Stimulated activated naive B cell treated with anti-CD40 and anti-IgM and Interleukin-4, amounts not matched to agents 10 μg/mL and 1 μg/mL and 100 μg/mL, for 72 hours (primary cell): ENCODE measurements at regions not wholly inside any gene's neighbourhood (a gene's known extent, or its start where the extent isn't known, plus 50 kb on each side); places are given as distances from the start of the nearest gene placed in this dataset.

ENCODE experiments used
- ATAC-seq, 2 donors: fragments of 150-1000 bp; cut with Tn5 transposase; replicated peaks; 2 replicates each; pipeline ENCODE4 v1.10.0; 2021; ENCODE audit warnings: moderate library complexity in 1 of 2
- DNase-seq: peaks from one replicate; pipeline ENCODE4 v3.0.0; 2021
- H3K27ac Mint-ChIP-seq: one replicate; pipeline ENCODE4 v1.8.0; 2022; ENCODE audit warnings: mild to moderate bottlenecking, mixed read lengths
- H3K27me3 Mint-ChIP-seq, 2 donors: one replicate each; pipeline ENCODE4 v1.8.0; 2022; ENCODE audit warnings: mixed read lengths in 2 of 2
- H3K36me3 Mint-ChIP-seq, 2 donors: one replicate each; pipeline ENCODE4 v1.8.0; 2022; ENCODE audit warnings: mixed read lengths in 2 of 2, mild to moderate bottlenecking in 1 of 2
- H3K4me1 Mint-ChIP-seq, 2 donors: one replicate each; pipeline ENCODE4 v1.8.0; 2022; ENCODE audit warnings: mixed read lengths in 2 of 2, mild to moderate bottlenecking in 1 of 2
- H3K4me3 Mint-ChIP-seq, 2 donors: one replicate each; pipeline ENCODE4 v1.8.0; 2022; ENCODE audit warnings: mild to moderate bottlenecking in 2 of 2, mixed read lengths in 2 of 2, moderate library complexity in 1 of 2
- H3K9me3 Mint-ChIP-seq, 2 donors: one replicate each; pipeline ENCODE4 v1.8.0; 2022; ENCODE audit warnings: mixed read lengths in 2 of 2, mild to moderate bottlenecking in 1 of 2

DNA sequence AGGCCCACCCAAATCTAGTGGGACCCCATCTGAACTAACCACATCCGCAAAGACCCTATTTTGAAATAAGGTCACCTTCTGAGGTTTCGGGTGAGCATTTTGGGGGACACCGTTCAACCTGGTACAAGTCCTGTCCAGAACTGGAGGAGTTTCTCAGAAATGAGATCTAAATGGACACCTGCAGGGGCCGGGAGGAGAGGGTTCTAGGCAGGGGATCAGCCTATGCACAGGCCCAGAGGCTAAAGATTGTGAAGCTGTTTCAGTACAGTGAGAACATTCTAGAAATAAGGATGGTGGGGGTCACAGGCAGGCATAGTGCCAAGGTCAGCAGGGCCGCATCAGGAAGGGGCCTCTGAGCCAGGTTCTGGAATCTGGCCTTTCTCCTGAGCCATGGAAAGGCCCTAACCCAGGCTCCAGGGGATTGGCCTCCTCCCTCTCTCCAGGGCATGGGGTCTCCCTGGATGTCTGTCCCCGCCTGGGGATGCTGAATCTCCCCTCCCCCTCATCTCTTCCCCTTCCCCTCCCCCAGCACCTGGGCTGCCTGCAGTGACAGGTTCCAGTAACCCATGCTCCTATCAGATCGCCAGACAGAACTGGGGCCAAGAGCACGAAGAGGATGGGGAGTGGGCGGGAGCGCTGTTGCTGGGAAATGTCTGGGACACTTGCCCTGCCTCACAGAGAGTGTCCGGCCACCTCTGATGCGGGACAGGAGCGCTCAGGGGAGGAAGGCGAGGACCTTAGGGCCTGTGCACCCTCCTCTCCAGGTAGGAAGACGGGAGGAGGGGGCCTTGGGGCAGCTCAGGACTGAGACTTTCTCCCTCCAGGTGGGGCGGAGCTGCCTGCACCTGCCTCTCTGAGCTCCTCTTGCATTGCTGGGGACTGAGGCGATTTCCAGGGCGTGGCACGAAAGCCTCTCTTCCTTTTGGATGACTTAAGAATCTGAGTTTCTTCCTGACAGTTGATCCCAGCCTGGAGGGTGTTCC lies 321.4 kb upstream of the TNRC6C start:
- H3K27ac Mint-ChIP-seq = no peak overlapping the region
- H3K9me3 Mint-ChIP-seq = no peaks in the 10 kb centered on the region
- H3K27me3 Mint-ChIP-seq = peaks cover 29 to 43% of the 10 kb centered on the region in 2 donors
- ATAC-seq (no peak), DNase-seq (no peak)
- no peak overlapping the region for H3K4me3 Mint-ChIP-seq
- peaks cover 6% of the 10 kb centered on the region in 2 donors for H3K4me1 Mint-ChIP-seq
- no peaks in the 10 kb centered on the region for H3K36me3 Mint-ChIP-seq

DNA sequence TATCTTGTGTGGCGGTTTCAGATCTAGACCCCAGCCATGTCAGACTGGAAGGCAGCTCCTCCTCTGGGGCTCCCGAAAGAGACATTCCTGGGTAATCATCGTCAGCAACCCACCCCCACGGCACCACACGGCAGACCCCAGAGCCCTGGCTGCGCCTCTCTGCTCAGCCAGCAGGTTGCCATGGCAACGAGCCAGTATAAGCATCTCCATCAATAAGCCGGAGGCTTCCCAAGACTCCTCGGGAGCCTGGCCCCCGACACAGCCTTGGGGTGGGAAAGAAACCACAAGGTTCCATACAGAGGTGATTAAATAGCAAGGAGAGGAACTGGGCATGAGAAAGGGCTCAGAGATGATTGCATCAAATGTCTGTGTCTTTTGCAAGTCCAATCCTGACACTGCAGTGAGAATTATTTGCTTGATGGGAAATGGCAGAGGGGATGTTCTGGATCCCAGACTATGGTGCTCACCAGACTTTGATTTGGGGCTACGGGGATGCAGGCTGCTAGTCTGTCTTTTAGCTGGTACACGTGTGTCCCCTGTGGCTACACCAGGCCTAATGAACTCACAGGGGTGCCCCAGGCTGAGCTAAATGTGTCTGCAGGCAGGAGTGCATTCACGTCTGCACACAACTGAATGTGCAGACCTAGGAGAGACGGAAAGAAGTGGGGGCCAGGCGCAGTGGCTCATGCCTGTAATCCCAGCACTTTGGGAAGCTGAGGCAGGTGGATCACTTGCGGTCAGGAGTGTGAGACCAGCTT lies 320.5 kb upstream of the TNRC6C start:
- ATAC-seq (no peak), DNase-seq (no peak)
- H3K36me3 Mint-ChIP-seq = no peaks in the 10 kb centered on the region
- no peak overlapping the region for H3K27ac Mint-ChIP-seq
- H3K9me3 Mint-ChIP-seq = no peaks in the 10 kb centered on the region
- peaks cover 29 to 44% of the 10 kb centered on the region in 2 donors for H3K27me3 Mint-ChIP-seq
- H3K4me1 Mint-ChIP-seq = peaks cover 6% of the 10 kb centered on the region in 2 donors
- H3K4me3 Mint-ChIP-seq = no peak overlapping the region

DNA sequence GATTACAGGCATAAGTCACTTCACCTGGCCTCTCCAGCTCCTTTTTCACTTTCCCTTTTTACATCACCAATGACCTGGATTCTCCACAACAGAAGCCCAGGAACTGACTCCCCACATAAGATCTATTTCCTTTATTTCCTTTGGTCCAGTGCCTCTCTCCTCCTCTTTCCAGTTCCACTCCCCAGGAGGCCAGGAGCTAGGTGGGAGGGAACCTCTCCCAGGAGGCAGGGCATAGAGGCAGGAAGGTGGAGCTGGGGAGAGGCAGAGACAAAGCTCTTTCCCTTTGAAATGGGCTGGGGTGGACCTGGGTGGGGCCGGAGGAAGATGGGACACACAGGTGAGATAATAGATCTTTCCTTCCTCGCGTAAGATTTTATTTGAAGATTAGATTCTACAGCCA lies 318.3 kb upstream of the TNRC6C start:
- Mint-ChIP-seq H3K27ac (no peak overlapping the region), H3K9me3 (no peaks in the 10 kb centered on the region)
- no peak for ATAC-seq

DNA sequence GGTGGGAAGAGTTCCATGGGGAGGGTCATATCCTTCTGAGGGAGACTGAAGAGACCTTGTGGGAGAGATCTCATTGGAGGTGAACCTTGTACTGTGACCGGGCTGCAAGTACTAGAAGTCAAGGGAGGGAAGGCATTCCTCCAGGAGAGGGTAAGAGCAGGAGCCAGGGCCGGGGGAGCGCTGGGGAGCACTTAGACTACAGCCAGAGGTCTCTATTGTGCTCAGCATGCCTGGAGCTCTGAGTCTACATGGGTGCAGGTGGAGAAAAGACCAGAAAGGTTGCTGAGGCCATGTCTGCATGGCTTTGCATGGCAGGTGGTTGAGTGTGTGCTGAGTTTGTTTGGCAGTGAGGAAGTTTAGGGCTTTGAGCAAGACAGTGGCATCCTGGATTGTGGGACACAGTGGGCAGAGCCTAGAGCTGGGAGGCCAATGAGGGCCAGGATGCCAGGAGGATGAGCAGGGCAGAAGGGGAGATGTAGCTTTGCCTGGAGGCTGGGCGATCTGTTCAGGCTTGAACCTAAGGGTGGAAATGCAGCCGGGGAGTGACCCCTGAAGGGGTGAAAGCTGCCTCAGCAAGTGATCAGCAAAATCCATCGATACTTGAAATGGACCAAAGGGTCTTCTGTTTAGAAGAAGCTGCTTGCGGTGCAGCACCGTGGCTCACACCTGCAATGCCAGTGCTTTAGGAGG lies 317.4 kb upstream of the TNRC6C start:
- H3K9me3 Mint-ChIP-seq = no peaks in the 10 kb centered on the region
- no peak overlapping the region for H3K4me3 Mint-ChIP-seq
- ATAC-seq = no peak
- DNase-seq = no peak
- no peaks in the 10 kb centered on the region for H3K36me3 Mint-ChIP-seq
- peaks cover 0 to 4% of the 10 kb centered on the region in 2 donors for H3K4me1 Mint-ChIP-seq
- no peak overlapping the region for H3K27ac Mint-ChIP-seq
- peaks cover 28 to 47% of the 10 kb centered on the region in 2 donors for H3K27me3 Mint-ChIP-seq

More for the DNA sequence above, 318.3 kb upstream of the TNRC6C start:
- no peak for DNase-seq
- H3K4me1 Mint-ChIP-seq = peaks cover 0 to 2% of the 10 kb centered on the region in 2 donors
- H3K27me3 Mint-ChIP-seq = peaks cover 23 to 48% of the 10 kb centered on the region in 2 donors
- no peak overlapping the region for H3K4me3 Mint-ChIP-seq
- H3K36me3 Mint-ChIP-seq = no peaks in the 10 kb centered on the region

DNA sequence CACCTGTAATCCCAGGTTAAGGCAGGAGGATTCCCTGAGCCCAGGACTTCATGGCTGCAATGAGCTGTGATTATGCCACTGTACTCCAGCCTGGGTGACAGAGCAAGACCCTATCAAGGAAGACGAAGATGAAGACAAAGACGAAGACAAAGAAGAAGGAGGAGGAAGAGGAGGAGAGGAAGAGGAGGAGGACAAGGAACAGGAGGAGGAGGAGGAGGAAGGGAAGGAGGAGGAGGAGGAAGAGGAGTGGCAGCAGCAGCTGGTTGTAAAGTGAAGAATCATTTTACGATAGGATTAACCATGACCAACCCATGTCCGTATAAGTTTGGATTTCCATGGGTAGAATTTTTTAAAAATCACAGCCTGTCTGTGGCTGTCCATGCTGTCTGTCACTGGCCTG lies 316.8 kb upstream of the TNRC6C start:
- DNase-seq = no peak
- Mint-ChIP-seq H3K36me3 (no peaks in the 10 kb centered on the region), H3K4me1 (peaks cover 0 to 4% of the 10 kb centered on the region in 2 donors), H3K27ac (no peak overlapping the region), H3K27me3 (peaks cover 30 to 46% of the 10 kb centered on the region in 2 donors), H3K9me3 (no peaks in the 10 kb centered on the region), H3K4me3 (no peak overlapping the region)
- no peak for ATAC-seq

DNA sequence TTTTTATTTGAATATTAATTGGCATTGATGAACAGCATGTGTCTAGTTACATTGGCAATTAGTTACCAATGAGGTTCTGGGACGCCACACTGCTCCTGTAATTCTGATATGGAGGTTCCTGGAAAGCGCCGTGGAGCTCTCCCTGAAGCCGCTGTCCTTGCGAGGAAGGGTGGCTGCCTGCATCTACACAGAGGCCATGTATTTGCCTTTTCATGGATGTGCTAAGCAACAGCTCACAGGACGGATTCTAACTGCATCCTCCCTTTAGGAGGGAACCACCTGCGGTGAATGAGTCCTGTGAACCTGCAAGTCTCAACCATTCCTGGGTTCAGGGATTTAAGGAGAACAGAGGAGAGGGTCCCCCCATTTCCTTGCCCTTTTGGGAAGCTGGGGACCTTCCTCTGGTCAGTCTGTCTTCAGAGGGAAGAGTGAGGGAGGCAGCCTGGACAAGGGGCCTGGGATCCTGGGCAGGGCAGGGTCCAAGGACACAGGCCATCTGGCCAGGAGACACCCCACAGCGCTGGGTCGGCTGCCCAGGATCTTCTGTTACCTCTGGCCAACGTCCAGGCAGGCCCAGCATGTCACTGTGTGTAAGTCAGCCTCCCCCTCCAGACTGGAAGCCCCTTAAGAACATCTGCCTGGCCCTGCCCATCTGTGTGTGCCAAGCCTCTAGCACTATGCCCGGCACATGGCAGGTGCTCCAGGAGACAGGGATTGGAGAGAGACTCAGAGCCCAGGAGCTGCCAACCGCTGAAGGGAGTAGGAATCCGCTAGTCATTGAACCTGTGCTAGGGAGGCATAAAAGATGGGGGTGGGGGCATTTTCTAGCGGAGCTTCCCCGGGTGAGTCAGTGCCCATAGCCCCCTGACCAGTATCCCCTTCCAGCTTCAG lies 314.1 kb upstream of the TNRC6C start:
- Mint-ChIP-seq H3K4me3 (no peak overlapping the region), H3K27ac (no peak overlapping the region), H3K9me3 (no peaks in the 10 kb centered on the region), H3K27me3 (peaks cover 22 to 35% of the 10 kb centered on the region in 2 donors), H3K4me1 (peaks cover 0 to 4% of the 10 kb centered on the region in 2 donors), H3K36me3 (no peaks in the 10 kb centered on the region)
- DNase-seq = no peak
- no peak for ATAC-seq

DNA sequence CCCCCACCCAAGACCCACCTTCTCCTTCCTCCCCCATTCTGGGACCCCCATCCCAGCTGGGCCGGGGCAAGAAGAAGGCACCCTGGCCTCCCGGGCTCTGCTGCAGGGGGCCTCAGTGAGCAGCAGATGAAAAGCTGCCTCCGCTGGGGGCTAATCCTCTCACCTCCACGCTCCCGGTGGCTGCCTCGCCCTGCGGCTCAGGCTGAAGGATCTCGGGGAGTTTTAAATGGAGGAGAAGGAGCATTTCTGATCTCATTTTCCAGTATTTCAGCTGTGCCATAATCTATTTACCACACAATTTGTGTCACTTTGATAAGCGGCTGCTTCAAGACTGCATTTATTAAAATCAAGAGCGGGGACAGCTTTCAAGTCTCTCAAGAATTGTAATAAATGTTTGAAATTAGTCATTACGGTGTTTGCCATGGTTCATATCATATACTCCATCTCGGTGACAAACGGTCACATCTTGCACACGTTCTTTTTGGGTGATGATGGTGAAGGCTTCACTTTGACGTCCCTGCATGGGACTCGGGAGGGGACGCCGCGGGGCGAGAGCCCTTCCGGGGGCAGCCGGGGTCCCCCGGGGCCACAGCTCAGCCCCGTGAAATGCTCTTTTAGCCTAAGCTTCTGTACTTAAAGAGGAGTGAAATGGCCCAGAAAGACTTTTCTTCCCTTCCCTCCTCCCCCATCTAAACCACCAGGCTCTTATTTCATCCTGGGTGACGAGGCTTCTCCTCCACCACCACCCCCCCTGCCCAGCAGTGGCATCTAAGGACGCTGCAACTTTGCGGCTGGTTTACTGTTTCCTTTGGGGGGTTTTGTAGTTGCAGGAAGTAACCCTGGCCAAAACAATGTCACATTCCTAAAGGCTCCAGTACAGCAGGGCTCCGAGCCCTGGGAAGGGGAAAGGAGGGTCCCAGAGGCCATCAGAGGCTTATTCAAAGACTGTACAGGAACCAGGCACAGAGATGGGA lies 313.1 kb upstream of the TNRC6C start:
- Mint-ChIP-seq H3K4me1 (peaks cover 0 to 2% of the 10 kb centered on the region in 2 donors), H3K9me3 (no peaks in the 10 kb centered on the region), H3K27me3 (peaks cover 22 to 26% of the 10 kb centered on the region in 2 donors), H3K36me3 (no peaks in the 10 kb centered on the region), H3K27ac (no peak overlapping the region), H3K4me3 (no peak overlapping the region)
- ATAC-seq = peak in 1 of 2 donors; percentile 31
- DNase-seq = no peak

DNA sequence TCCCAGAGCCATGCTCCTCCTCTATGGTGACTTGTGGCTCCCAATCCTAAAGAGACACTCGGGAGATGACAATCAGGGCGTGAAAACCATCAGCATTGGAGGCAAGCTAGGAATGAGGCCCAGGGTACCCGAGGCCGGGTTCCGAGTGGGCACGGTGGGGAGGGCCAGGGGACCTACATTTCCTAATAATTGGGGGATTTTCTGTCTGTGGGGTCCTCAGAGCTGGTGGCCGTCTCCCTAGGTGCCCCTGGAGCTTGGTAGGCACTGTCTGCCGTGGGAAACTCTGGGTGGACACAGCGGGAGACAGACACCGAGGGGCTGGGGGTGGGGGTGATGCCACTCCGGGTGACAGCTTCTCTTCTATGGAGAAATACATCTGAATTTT lies 312.5 kb upstream of the TNRC6C start:
- Mint-ChIP-seq H3K36me3 (no peaks in the 10 kb centered on the region), H3K9me3 (no peaks in the 10 kb centered on the region), H3K27me3 (peaks cover 17 to 21% of the 10 kb centered on the region in 2 donors), H3K27ac (no peak overlapping the region), H3K4me3 (no peak overlapping the region), H3K4me1 (peaks cover 0 to 2% of the 10 kb centered on the region in 2 donors)
- DNase-seq (no peak), ATAC-seq (no peak)

DNA sequence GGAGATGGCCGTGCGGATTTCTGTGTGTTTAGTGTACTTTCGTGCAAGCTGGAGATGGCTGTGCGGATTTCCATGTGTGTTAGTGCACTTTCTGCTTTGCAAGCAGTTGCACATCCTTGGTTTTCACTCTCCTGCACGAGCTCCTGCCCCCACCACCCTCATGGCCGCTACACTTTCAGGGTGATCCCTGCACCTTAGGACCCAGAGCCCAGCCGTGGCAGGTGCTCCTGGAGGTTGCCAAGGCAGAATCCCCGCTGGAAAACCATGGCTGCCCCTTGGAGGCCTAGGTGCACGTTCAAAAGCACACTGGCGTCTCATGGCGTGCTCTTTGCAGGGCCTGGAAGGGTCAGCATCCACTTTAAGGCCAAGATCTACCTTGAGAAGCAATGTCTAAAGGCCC lies 311.0 kb upstream of the TNRC6C start:
- Mint-ChIP-seq H3K9me3 (no peaks in the 10 kb centered on the region), H3K4me3 (no peak overlapping the region), H3K27ac (no peak overlapping the region), H3K27me3 (peaks cover 6 to 14% of the 10 kb centered on the region in 2 donors), H3K4me1 (peaks cover 0 to 2% of the 10 kb centered on the region in 2 donors), H3K36me3 (no peaks in the 10 kb centered on the region)
- no peak for DNase-seq
- no peak for ATAC-seq

DNA sequence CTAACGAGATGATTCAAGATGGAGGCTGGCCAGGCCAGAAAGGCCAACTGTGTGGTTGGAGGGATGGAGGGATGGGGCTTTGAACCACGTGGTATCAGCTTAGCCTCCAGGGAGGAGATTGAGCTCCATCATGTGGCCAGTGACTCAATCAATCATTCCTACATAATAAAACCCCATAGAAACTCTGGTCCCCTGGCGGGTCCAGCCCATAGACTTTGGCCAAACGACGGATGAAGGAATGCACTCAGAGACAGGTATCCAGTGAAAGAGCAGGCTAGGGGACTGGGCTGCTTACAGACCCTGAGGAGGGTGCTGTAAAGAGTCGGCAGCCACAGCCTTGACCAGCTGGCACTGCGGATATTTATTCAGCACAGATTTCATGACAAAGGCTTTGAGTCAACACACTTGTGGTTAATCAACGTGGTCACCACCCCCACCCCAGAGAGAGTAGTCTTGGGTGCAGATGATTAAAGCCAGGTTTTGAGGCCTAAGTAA lies 308.7 kb upstream of the TNRC6C start:
- no peaks in the 10 kb centered on the region for H3K9me3 Mint-ChIP-seq
- no peak for ATAC-seq
- no peak for DNase-seq
- peaks cover 18 to 20% of the 10 kb centered on the region in 2 donors for H3K27me3 Mint-ChIP-seq
- H3K4me1 Mint-ChIP-seq = peaks cover 0 to 2% of the 10 kb centered on the region in 2 donors
- no peak overlapping the region for H3K27ac Mint-ChIP-seq
- H3K36me3 Mint-ChIP-seq = no peaks in the 10 kb centered on the region
- H3K4me3 Mint-ChIP-seq = no peak overlapping the region

DNA sequence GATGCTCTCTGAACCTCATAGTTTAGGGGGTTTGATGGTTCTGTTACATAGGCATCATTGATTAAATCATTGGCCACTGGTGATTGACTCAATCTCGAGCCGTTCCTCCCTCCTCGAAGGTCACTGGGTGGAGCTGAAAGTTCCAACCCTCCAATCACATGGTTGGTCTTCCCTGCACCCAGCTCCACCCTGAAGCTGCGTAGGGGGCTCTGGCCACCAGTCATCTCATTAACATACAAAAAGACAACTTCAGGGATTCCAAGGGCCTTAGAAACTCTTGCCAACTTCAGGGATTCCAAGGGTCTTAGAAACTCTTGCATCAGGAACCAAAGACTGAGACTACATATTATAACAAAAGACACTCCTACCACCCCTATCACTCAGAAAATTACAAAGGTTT lies 306.5 kb upstream of the TNRC6C start:
- Mint-ChIP-seq H3K9me3 (no peaks in the 10 kb centered on the region), H3K27ac (no peak overlapping the region), H3K4me3 (no peak overlapping the region), H3K4me1 (no peaks in the 10 kb centered on the region), H3K27me3 (peaks cover 28 to 31% of the 10 kb centered on the region in 2 donors), H3K36me3 (no peaks in the 10 kb centered on the region)
- ATAC-seq (no peak), DNase-seq (no peak)

DNA sequence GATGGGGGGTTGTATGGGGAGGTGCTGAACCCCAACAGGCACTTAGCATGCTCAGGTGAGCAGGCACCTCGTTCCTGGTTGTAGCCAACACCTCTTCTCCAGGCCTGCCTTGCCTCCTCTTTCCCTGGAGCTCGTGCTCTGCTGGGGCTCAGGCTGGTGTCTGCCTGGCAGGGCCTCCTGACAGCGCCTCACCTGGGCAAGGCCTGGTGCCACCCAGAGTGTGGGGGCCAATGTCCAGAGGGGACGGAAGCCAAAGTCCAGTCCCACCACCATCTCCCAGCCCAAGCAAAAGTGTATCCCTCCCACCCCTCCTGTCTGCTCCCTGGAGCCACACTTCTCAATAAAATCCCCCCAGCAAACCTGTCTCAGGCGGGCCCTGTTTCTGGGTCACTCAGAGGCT lies 304.2 kb upstream of the TNRC6C start:
- Mint-ChIP-seq H3K4me1 (no peaks in the 10 kb centered on the region), H3K27me3 (peaks cover 40 to 51% of the 10 kb centered on the region in 2 donors), H3K4me3 (no peak overlapping the region), H3K27ac (no peak overlapping the region), H3K9me3 (peaks cover 0 to 2% of the 10 kb centered on the region in 2 donors), H3K36me3 (peaks cover 0 to 7% of the 10 kb centered on the region in 2 donors)
- no peak for DNase-seq
- no peak for ATAC-seq
